DMS79 treated with DMSO at 0.1 percent for 48 hours (cell line): ENCODE measurements at regions not wholly inside any gene's neighbourhood (a gene's known extent, or its start where the extent isn't known, plus 50 kb on each side); places are given as distances from the start of the nearest gene placed in this dataset.
"Not testable (repeated sequence)": the region's sequence is repeated elsewhere in the genome, so short reads cannot be mapped to it uniquely, and the experiment has no call there.

Experiments
- DNase-seq: peaks from one replicate; lab custom pipeline; 2025; lab: John Stamatoyannopoulos, UW

DNA sequence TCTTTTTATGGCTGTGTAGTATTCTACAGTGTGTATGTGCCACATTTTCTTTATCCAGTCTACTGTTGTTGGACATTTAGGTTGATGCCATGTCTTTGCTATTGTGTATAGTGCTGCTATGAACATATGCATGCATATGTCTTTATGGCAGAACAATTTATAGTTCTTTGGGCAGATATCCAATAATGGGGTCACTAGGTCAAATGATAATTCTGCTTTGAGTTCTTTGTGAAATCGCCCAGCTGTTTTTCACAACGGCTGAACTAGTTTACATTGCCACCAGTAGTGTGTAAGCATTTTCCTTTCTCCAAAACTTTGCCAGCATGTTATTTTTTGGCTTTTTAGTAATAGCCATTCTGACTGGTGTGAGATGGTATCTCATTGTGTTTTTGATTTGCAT lies 214.8 kb upstream of the TMEM229A start:
- DNase-seq, result no peak

DNA sequence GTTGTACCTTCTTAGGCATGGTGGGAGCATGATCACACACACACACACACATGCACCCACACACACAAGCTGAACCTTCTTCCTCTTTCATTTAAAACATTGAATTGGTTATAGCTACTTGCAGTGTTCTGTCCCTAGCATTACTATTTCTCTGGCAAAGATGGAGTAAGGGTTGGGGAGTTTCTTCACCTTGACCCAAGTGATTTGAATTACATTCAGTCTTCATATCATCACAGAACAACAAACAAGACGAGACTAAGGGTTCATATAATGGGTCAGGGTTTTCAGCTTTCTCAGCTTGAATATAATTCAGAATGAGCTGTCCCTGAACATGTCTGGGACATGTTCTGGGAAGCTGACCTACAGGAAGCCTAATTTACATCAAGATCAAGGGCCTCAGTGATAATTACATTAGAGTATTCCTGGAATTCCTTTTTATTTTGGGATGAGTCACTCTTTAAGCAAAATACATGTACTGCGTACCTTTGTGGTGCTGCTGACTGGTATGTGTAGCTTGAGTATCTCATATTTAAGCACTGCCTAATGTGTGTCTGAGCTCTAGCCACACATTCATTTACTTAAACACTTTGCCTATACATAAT lies 213.5 kb upstream of the TMEM229A start:
- no peak for DNase-seq

DNA sequence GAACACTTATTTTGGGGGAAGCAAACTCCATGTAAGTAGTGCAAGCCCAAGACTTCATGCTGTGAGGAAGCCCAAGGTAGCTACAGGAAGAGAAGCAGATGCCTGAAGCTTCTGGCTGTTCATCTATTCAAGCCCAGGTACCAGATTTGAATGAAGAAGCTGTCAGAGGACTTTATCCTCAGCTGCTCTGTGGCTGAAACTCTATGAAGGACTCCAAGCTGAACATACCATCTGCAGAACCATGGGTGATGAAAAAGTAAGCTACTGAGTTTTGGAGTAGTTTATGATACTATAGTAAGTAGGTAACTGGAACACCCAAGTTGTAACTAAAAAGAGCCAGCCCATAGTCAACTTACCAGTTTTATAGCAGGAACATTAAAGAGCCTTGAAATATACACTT lies 211.6 kb upstream of the TMEM229A start:
- not testable (repeated sequence) for DNase-seq

- DNase-seq, result no peak
Measured at GRCh38 chr7:124219681-124220080, 186.8 kb upstream of the TMEM229A start.

DNA sequence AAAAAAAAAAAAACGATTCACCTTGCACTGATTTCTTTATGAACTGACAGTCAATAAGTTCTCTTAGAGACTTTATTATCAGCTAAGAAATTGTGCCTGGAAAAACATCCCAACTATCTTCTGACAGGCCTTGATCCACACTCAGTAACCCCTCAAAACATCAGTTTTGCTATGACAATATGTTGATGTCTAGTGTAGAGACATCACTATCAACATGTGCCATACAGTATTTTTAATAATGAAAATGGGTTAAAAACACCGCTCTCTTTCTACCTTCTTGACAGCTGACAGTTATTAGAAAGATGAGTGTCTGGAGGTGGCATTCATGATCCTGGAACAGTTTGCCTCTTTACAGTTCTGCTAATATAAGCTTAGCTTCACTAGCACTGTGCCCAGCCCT lies 175.8 kb upstream of the TMEM229A start:
- no peak for DNase-seq

GRCh38 chr7:124208173-124208572 lies 175.3 kb upstream of the TMEM229A start:
- no peak for DNase-seq

GRCh38 chr7:124205526-124205925 lies 172.7 kb upstream of the TMEM229A start:
- DNase-seq, result no peak

DNA sequence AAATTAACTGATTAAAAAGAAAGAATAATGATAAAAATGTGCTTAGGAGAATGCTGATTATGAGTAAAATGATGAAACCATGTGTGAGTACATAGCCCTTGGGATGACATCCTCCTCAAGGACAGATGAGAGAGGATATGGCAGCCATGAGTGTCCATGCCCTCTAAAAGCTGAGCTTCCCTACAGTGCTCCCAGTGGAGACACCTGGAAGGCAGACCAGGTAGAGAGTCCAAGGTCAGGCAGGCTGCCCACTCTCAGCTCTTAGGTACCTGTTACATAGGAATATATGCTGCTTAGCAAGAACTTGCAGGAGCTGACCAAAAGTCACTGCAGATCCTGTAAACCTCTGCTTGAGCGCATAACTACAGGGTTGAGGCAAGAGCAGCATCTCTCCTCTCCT lies 169.7 kb upstream of the TMEM229A start:
- DNase-seq, result no peak

DNA sequence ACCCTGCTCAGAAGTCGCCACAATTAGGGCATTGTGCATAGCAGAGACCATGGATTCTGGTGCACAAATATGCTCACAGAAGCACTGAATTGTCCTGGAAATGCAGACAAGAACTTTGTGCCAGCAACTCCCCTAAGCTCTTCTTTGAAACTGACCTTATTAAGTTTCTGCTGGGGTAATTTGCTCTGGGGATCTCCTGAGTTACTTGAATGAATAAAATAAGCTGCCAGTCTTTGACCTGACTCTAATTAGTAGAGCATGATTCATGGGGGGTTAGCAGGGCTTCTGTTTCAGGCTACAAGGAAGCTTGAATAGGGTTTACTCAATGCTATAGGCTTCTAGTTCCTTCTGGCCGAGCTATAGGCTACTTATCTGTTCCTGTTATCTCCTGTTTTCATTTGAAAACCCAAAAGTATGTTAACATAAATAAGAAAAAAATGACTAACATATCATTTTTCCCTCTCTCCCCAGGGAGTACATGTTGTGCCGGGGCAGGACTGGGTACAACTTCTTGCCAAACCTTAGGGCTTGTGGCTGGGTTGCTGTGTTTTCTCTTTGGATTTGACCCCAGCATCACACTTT lies 169.0 kb upstream of the TMEM229A start:
- DNase-seq, result no peak

- no peak for DNase-seq
Measured at GRCh38 chr7:124196519-124196918, 163.7 kb upstream of the TMEM229A start.

DNA sequence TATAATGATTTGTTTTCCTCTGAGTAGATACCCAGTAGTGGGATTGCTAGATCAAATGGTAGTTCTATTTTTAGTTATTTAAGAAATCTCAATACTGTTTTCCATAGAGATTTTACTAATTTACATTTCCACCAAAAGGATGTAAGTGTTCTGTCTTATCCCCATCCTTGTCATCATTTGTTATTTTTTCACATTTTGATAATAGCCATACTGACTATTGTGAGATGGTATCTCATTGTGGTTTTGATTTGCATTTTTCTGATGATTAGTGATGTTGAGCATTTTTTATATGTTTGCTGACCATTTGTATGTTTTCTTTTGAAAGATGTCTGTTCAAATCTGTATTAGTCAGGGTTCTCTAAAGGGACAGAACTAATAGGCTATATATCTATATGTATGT lies 160.0 kb upstream of the TMEM229A start:
- DNase-seq, result no peak

DNA sequence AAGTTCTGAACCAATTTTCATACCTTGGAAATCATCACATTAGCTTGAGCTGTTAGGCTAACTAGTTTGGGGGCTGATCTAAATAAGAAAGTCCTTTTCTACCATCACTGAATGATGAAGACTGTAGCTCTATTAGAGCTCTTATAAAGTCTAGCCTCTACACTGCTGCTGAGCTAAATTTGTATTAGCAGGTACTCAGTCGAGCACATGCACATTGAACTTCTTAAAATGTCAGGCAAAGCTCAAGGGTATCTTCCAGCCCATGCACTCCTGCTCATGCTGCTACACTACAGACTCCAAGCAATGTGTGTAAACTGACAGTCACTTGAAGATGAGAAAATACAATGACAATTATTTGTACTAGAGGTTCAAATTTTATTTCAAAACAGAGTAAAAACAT lies 158.8 kb upstream of the TMEM229A start:
- DNase-seq, result no peak

DNA sequence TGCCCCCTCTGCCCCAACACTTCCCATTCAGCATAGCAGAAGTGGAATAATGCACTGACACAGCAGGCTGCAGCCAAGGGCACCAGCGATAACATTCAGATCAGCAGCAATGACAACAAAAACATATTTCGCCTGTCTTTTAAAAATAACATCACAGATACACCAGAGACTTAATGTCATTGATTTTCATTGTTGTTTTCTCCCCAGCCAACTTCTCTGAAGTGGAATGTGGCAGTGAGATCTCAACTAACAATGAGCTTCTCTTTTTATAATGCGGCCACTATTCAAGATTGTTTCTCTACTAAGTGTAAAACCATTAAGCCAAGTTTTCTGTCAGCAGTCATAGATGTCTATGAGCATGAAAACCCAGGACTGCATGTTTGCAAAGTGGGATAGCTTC lies 158.2 kb upstream of the TMEM229A start:
- no peak for DNase-seq

- DNase-seq, result no peak
Measured at GRCh38 chr7:124188576-124188975, 155.7 kb upstream of the TMEM229A start.

GRCh38 chr7:124187962-124188361 lies 155.1 kb upstream of the TMEM229A start:
- DNase-seq, result no peak

DNA sequence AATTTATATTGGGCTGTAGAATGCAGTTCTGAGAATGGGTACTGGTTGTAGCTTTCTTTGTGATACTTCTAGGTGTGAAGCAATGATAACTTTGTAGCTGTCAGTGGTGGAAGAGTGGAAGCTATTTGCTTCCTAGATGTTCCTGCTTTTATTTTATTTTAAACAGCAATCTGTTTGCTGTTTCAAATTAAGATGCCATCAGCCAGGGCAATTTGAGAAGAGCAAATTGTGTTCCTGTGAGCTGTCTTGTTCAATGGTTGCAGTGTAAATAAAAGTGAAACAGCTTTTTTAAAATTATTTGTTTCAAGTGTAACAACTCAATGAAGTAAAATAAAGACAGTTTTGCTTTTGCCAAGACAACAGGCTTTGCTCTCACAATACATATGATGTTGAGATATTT lies 150.8 kb upstream of the TMEM229A start:
- no peak for DNase-seq

DNA sequence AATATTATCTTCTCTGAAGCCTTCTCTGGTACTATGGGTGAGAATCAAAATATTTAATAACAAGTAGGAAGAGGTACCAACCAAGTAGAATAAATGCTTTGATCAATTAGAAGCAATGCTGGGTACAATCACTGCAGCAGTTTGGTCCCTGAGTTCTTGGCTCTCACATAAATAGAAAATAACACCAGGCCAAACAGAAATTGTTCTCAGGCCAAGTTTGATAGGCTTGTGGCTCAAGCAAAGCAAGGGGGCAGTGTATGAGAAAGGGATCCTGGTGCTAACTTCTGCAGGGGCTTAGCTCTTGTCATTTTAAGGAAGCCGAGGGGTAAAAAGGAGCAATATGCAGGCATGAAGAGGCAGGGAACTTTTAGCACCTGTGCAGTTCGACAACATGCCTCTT lies 146.8 kb upstream of the TMEM229A start:
- no peak for DNase-seq

DNA sequence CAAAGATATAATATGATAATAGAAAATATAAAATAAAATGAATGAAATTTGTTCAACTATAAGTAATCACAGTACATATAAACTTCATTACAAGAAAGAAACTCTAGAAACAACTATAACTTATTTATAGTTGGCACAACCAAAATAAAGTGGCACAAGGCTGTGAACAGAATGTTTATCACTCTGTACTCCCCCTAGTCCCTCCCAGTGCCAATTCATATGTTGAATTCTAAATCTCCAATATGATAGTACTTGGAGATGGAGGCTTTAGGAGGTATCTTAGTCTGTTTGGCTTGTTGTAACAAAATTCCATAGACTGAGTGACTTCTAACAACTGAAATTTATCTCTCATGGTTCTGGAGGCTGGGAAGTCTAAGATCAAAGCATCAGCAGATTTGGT lies 145.0 kb upstream of the TMEM229A start:
- no peak for DNase-seq

GRCh38 chr7:124171812-124172211 lies 138.9 kb upstream of the TMEM229A start:
- not testable (repeated sequence) for DNase-seq

- no peak for DNase-seq
Measured at GRCh38 chr7:124171068-124171467, 138.2 kb upstream of the TMEM229A start.

- no peak for DNase-seq
Measured at GRCh38 chr7:124168616-124169015, 135.7 kb upstream of the TMEM229A start.

GRCh38 chr7:124162667-124163066 lies 129.8 kb upstream of the TMEM229A start:
- DNase-seq, result no peak

GRCh38 chr7:124155432-124156022 lies 122.7 kb upstream of the TMEM229A start:
- DNase-seq, result peak; percentile 1
